ENCODE measurements at regions not wholly inside any gene's neighbourhood (a gene's known extent, or its start where the extent isn't known, plus 50 kb on each side); places are given as distances from the start of the nearest gene placed in this dataset.

DNA sequence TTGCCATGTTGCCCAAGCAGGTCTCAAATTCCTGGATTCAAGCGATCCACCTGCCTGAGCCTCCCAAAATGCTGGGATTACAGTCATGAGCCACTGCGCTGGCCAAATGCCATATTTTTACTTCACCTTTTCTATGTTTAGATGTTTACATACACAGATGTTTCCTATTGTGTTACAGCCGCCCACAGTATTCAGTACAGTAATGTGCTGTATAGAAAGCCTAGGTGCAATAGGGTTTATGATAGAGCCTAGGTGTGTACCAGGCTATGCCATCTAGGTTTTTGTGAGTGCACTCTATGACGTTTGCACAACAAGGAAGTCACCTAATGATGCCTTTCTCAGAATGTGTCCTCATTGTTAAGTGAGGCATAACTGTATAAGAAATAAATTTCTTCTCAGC is 153.4 kb downstream of the CHRM3 start:
- TF ChIP-seq EZH2phosphoT487 (IDR thresholded peaks at IDR 0.05; ENCODE audit: insufficient read depth, low read depth) (no peak), EZH2 (IDR thresholded peaks at IDR 0.05; ENCODE audit: insufficient read depth, poor library complexity, severe bottlenecking) (no peak)
- no peaks in the 10 kb centered on the region for H3K4me1 ChIP-seq (ENCODE audit: insufficient read depth)
- no peaks in the 10 kb centered on the region for H3K36me3 ChIP-seq (ENCODE audit: low read depth)

DNA sequence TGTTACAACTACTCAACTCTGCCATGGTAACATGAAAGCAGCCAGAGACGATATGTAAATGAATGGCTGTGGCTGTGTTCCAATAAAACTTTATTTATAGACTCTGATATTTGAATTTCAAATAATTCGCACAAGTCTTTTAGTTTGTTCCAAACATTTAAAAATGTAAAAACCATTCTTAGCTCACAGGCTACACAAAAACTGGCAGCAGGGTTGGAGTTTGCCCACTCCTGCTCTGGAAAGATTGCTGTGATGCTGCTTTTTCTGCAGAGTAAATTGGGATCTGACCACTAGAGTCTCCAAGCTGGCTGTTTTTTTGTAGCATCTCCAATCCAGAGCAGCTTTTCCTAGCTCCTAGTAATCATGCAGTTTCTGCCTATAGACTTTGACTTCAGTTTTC is 157.5 kb downstream of the CHRM3 start:
- Histone ChIP-seq H3K27me3 (replicated peaks; ENCODE audit: insufficient read depth) (no peaks in the 10 kb centered on the region), H4K20me1 (ENCODE audit: insufficient read depth) (no peaks in the 10 kb centered on the region), H3K9me3 (ENCODE audit: low read depth) (no peaks in the 10 kb centered on the region), H3K4me1 (ENCODE audit: insufficient read depth) (no peaks in the 10 kb centered on the region), H3K79me2 (ENCODE audit: insufficient read depth) (no peaks in the 10 kb centered on the region), H2AFZ (no peak overlapping the region), H3K9me2 (ENCODE audit: insufficient read depth) (no peaks in the 10 kb centered on the region), H3K4me3 (no peak overlapping the region), H3K4me2 (ENCODE audit: unreplicated experiment) (no peak overlapping the region), H3F3A (ENCODE audit: insufficient read depth) (no peaks in the 10 kb centered on the region), H3K36me3 (ENCODE audit: low read depth) (no peaks in the 10 kb centered on the region), H3K9ac (no peak overlapping the region), H3K27ac (no peak overlapping the region)
- TF ChIP-seq EZH2phosphoT487 (IDR thresholded peaks at IDR 0.05; ENCODE audit: insufficient read depth, low read depth), result no peak
- TF ChIP-seq EZH2 (IDR thresholded peaks at IDR 0.05; ENCODE audit: insufficient read depth, poor library complexity, severe bottlenecking), result no peak
- in situ Hi-C loops (cut with MboI), result no loop called here
- WGBS, 2 experiments (ENCODE audit: low coverage in 1 of 2, low lambda C conversion rate in 2 of 2, missing lambda C conversion rate in 2 of 2), result 35 to 44% methylated on average over 2 of the region's 2 CpGs
- DNase-seq, result no peak

More for the DNA sequence above, 153.4 kb downstream of the CHRM3 start:
- no peaks in the 10 kb centered on the region for H3K9me2 ChIP-seq (ENCODE audit: insufficient read depth)
- no peak overlapping the region for H3K27ac ChIP-seq
- H3F3A ChIP-seq (ENCODE audit: insufficient read depth), result no peaks in the 10 kb centered on the region
- no peaks in the 10 kb centered on the region for H3K27me3 ChIP-seq (replicated peaks; ENCODE audit: insufficient read depth)
- WGBS, 2 experiments (ENCODE audit: low coverage in 1 of 2, low lambda C conversion rate in 2 of 2, missing lambda C conversion rate in 2 of 2), result 16 to 26% methylated on average over 4 of the region's 4 CpGs
- in situ Hi-C loops (cut with MboI), result no loop called here
- no peak for DNase-seq
- no peak overlapping the region for H2AFZ ChIP-seq
- H3K4me3 ChIP-seq, result no peak overlapping the region
- H3K79me2 ChIP-seq (ENCODE audit: insufficient read depth), result no peaks in the 10 kb centered on the region
- no peak overlapping the region for H3K4me2 ChIP-seq (ENCODE audit: unreplicated experiment)
- no peak overlapping the region for H3K9ac ChIP-seq
- no peaks in the 10 kb centered on the region for H3K9me3 ChIP-seq (ENCODE audit: low read depth)
- H4K20me1 ChIP-seq (ENCODE audit: insufficient read depth), result no peaks in the 10 kb centered on the region

DNA sequence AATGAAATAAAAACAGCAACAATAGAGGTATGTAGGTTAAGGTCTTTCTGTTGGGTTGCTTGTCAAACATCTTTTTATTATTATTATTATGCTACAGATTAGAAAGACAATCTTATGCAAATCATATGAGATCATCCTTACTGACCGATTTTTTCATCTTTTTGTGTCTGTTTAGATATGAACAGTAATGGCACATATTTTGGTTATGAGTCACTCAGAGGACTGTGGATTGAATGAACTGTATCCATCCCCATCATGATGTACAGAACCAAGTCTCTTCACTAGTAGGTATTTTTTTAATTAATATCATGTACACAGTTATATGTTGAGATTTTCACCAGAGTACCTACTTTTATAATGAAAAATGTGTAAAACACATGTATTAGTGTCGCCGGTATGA is 159.1 kb downstream of the CHRM3 start:
- no peaks in the 10 kb centered on the region for H3F3A ChIP-seq (ENCODE audit: insufficient read depth)
- no peaks in the 10 kb centered on the region for H3K36me3 ChIP-seq (ENCODE audit: low read depth)
- H3K27me3 ChIP-seq (replicated peaks; ENCODE audit: insufficient read depth), result no peaks in the 10 kb centered on the region
- no peak overlapping the region for H2AFZ ChIP-seq
- no peak overlapping the region for H3K4me3 ChIP-seq
- DNase-seq, result no peak
- H3K9me2 ChIP-seq (ENCODE audit: insufficient read depth), result no peaks in the 10 kb centered on the region
- H3K79me2 ChIP-seq (ENCODE audit: insufficient read depth), result no peaks in the 10 kb centered on the region
- H3K9ac ChIP-seq, result no peak overlapping the region
- no peaks in the 10 kb centered on the region for H4K20me1 ChIP-seq (ENCODE audit: insufficient read depth)
- no peaks in the 10 kb centered on the region for H3K9me3 ChIP-seq (ENCODE audit: low read depth)
- H3K4me2 ChIP-seq (ENCODE audit: unreplicated experiment), result no peak overlapping the region
- in situ Hi-C loops (cut with MboI), result no loop called here
- H3K4me1 ChIP-seq (ENCODE audit: insufficient read depth), result no peaks in the 10 kb centered on the region
- no peak overlapping the region for H3K27ac ChIP-seq
- TF ChIP-seq EZH2 (IDR thresholded peaks at IDR 0.05; ENCODE audit: insufficient read depth, poor library complexity, severe bottlenecking) (no peak), EZH2phosphoT487 (IDR thresholded peaks at IDR 0.05; ENCODE audit: insufficient read depth, low read depth) (no peak)
- WGBS, 2 experiments (ENCODE audit: low coverage in 1 of 2, low lambda C conversion rate in 2 of 2, missing lambda C conversion rate in 2 of 2), result 48 to 52% methylated on average over 3 of the region's 3 CpGs

DNA sequence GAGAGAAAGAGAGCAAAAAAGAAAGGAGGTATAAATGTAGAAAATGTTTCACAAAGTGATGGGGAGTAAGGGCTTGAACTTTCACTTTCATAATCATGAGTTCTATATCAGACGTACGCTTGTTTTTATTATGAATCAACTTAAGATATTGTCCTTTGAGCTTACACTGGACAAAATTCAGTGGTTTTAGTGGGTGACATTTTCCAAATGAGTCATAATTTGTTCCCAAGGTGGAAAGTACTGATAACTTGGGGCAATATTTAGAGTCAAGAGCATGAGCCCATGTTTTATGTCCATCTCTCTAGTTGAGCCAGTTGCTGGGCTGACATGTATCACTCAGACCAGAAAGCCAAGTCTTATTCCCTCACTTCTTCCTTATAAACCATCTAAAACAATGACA is 161.6 kb downstream of the CHRM3 start:
- no peaks in the 10 kb centered on the region for H3K9me2 ChIP-seq (ENCODE audit: insufficient read depth)
- no peak for DNase-seq
- no peaks in the 10 kb centered on the region for H3K9me3 ChIP-seq (ENCODE audit: low read depth)
- no peaks in the 10 kb centered on the region for H3K27me3 ChIP-seq (replicated peaks; ENCODE audit: insufficient read depth)
- H3K36me3 ChIP-seq (ENCODE audit: low read depth), result no peaks in the 10 kb centered on the region
- in situ Hi-C loops (cut with MboI), result no loop called here
- TF ChIP-seq EZH2 (IDR thresholded peaks at IDR 0.05; ENCODE audit: insufficient read depth, poor library complexity, severe bottlenecking) (no peak), EZH2phosphoT487 (IDR thresholded peaks at IDR 0.05; ENCODE audit: insufficient read depth, low read depth) (no peak)
- no peak overlapping the region for H3K9ac ChIP-seq
- no peaks in the 10 kb centered on the region for H4K20me1 ChIP-seq (ENCODE audit: insufficient read depth)
- 35 to 52% methylated on average over 2 of the region's 2 CpGs for WGBS, 2 experiments (ENCODE audit: low coverage in 1 of 2, low lambda C conversion rate in 2 of 2, missing lambda C conversion rate in 2 of 2)
- no peak overlapping the region for H2AFZ ChIP-seq
- no peaks in the 10 kb centered on the region for H3K79me2 ChIP-seq (ENCODE audit: insufficient read depth)
- no peak overlapping the region for H3K4me3 ChIP-seq
- no peak overlapping the region for H3K27ac ChIP-seq
- no peak overlapping the region for H3K4me2 ChIP-seq (ENCODE audit: unreplicated experiment)
- no peaks in the 10 kb centered on the region for H3K4me1 ChIP-seq (ENCODE audit: insufficient read depth)
- no peaks in the 10 kb centered on the region for H3F3A ChIP-seq (ENCODE audit: insufficient read depth)

DNA sequence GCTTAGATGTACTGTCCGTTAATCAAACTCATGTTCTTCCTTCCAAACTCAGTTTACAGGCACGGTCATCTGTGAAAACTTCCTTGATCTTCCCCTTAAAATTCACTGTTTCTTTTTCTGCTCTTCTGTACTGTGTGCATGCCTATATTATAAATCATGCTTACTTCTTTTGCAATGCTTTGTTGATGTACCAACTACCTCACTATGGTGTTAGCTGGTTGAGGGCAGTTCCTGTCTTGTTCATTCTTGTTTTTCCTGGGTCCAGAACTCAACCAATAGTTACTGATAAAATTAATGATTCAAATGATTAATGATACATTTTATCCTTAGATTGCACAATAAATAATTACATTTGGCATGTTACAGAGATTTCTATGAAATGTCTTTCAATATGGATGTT is 163.8 kb downstream of the CHRM3 start:
- TF ChIP-seq EZH2 (IDR thresholded peaks at IDR 0.05; ENCODE audit: insufficient read depth, poor library complexity, severe bottlenecking) (no peak), EZH2phosphoT487 (IDR thresholded peaks at IDR 0.05; ENCODE audit: insufficient read depth, low read depth) (no peak)
- Histone ChIP-seq H4K20me1 (ENCODE audit: insufficient read depth) (no peaks in the 10 kb centered on the region), H3K9me3 (ENCODE audit: low read depth) (no peaks in the 10 kb centered on the region), H3K4me1 (ENCODE audit: insufficient read depth) (no peaks in the 10 kb centered on the region), H2AFZ (no peak overlapping the region), H3K4me3 (no peak overlapping the region), H3K4me2 (ENCODE audit: unreplicated experiment) (no peak overlapping the region), H3K36me3 (ENCODE audit: low read depth) (no peaks in the 10 kb centered on the region), H3K27me3 (replicated peaks; ENCODE audit: insufficient read depth) (no peaks in the 10 kb centered on the region), H3F3A (ENCODE audit: insufficient read depth) (no peaks in the 10 kb centered on the region), H3K27ac (no peak overlapping the region), H3K9ac (no peak overlapping the region), H3K9me2 (ENCODE audit: insufficient read depth) (no peaks in the 10 kb centered on the region), H3K79me2 (ENCODE audit: insufficient read depth) (no peaks in the 10 kb centered on the region)
- WGBS, 2 experiments (ENCODE audit: low coverage in 1 of 2, low lambda C conversion rate in 2 of 2, missing lambda C conversion rate in 2 of 2), result 27 to 42% methylated on average over 2 of the region's 2 CpGs
- in situ Hi-C loops (cut with MboI), result no loop called here
- DNase-seq, result no peak

Measured in GM23248 (cell line).